Central memory CD4-positive, alpha-beta T cell (primary cell): ENCODE measurements at regions not wholly inside any gene's neighbourhood (a gene's known extent, or its start where the extent isn't known, plus 50 kb on each side); places are given as distances from the start of the nearest gene placed in this dataset.

Experiments
- DNase-seq: peaks from one replicate; pipeline ENCODE4 v3.0.0; 2022

DNA sequence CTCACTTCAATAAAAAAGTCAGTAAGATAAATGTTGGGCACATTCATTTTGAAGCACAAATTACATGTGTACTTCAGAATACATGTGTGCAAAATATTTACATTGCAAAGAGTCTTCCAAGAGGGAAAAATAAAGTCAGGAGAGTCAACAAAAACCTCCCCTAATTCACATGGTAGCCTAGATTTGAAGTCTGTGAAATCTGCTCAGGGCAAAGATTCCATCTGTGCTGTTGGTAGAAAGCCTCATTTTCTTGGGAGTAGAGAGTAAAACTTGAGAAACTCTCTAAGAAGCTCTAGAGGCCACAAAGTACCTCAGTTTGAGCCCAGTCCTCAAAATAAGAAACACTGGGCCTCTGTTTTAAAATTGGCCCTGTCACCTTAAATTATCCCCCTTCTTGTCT, 303.4 kb downstream of the RAB28 start:
- no peak for DNase-seq

DNA sequence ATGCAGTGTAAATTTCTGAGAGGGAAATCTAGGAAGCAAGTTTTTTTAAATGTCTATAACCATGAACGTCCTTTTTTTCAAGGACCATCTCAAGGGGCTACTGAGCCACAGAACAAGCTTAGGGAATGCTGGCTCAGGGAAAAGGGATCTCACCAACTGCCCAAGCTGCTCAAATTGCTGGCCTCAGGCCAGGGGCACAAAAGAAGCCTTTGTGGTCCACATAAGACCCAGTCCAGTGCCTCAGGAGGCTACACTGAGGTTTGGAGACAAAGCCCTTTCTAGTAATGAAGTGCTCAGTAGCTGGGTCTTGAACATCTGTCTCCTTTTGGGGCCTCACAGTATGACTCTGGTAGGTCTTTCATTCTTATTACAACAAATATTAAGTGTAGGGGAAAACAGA, 305.5 kb downstream of the RAB28 start:
- DNase-seq = no peak

DNA sequence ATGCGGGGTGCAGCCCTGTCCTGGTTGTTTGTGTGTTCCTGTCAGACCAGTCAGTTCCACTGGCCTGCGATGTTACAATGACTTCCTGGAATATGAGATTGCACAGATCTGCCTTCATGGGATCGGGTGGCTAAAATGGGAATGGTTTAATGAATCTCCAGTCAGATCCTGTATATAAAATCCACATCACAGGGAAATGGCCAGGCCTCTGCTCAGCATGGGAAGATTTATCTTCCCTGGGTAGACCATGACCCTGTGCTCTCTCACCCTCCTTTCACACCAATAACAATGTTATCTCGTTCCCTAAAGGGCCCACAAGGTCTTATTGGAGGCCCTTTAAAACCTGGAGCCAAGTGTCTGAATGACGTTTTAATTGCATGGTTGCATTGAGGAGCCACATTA, 307.4 kb downstream of the RAB28 start:
- no peak for DNase-seq

DNA sequence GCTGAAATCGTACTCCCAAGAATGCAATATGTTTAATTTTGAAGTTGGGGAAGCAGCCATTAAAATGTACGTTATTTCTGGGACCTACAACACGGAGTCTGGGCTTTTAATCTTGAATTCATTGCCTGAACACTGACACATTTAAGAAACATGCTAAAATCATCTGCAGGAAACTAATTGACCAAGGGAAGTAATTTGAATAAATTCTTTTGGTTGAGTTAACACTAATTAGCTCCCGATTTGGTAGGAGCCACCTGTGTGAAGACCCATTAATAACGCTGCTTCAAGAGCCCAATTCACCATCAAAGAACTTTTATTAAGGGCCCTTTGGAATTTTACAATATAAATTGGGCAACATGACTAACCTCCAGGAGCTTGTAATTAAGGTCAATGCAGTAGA, 309.2 kb downstream of the RAB28 start:
- DNase-seq = no peak

DNA sequence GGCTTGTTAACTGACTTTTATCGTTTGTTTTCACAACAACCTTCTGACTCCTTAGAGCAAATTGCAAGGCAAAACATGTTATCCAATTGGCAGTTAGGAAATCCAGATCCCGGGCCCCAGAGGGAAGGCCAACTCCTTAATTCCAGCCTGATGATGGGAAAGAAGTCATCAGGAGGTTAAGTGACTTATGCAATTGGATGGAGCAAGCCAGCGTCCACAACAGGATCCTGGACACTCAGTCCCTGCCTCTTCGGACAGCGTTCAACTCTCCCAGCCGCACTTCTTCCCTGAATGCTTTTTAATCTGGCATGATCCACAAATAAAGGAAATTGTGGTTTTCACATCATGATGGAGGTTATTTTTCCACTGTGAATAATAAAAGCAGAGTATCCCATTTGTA, 310.1 kb downstream of the RAB28 start:
- no peak for DNase-seq

DNA sequence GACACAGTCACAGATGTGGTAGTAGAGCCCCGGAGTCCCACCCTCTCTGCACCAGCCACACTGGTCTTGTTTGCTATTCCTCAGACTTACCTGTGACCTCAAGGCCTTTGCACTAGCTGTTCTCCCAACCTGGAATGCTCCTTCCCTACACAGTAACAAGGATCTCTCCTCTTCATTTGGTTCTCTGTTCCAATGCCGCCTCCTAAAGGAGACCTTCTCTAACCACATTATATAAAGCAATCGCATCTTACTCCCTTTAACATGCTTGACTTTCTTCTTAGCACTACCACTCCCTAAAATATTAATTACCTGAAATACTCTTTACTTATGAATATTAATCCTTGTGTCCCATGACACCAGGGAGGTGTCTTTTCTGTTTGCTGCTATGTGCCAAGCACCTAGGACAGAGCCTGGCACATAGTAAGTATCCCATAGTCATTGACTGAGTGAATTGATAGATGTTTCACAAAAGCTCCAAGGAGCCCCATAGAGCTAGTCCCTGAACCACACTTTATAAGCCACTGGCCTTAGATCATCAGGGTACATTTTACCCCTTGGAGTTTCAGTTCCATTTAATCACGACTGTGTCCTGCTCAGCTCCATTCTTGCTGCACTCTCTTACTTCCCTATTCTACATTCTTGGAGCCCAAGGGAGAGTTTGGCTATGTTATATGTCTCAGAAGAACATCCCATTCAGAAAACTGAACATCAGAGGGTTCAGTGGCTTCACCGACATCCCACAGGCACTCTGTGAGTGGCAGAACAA, 312.7 kb downstream of the RAB28 start:
- no peak for DNase-seq

DNA sequence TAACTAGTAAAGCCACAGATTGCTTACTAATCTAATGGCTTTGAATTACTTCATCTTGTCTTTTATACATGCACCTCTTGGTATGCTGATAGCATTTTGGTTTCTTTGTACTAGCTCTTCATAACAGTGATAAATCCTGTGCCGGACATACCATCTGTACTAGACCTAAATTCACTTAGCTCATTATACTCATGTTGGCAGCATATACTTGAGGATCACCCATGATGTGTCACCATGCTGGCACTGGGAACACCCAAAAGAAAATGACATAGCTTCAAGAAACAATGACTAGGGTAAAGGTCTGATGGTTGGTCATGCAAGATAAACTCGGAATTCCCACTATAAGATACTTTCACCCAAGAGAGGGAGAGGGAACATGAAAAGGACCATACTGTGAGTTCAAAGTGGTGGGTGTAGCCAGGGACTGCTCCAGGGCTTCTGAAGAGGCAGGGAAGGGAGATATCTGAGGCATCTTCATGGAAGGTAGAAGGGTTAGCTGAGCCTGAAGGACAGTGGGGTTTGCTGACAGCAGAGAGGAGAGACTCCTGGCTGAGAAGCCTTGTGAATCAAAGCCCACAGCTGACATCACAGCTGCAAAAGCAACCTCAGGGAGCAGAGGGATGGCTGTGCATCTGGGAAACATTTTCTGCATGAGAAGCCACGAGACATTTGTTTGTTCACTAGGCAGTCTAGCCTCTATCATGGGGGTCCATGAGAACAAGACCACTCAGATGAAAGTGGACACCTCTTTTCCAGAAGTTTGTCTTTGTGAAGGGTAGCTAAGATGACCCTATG, 314.2 kb downstream of the RAB28 start:
- no peak for DNase-seq

DNA sequence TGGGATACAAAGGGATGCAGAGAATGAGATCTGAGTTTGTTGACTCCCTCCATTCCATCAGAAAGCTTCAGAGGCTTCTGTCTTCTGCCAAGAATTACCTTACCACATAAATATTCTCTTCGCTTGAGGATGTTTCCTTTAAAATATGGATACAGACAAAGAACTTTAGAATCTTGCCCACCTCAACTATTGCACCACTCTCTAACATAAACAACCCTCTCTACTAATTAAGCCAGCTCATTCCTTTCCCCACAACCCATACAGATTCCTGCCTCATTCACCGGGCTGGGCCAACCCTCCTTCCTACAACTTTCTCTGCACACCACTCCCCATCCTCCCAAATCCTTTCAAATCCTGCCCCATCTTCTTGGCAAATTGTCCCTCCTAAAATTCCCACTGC, 315.8 kb downstream of the RAB28 start:
- no peak for DNase-seq

DNA sequence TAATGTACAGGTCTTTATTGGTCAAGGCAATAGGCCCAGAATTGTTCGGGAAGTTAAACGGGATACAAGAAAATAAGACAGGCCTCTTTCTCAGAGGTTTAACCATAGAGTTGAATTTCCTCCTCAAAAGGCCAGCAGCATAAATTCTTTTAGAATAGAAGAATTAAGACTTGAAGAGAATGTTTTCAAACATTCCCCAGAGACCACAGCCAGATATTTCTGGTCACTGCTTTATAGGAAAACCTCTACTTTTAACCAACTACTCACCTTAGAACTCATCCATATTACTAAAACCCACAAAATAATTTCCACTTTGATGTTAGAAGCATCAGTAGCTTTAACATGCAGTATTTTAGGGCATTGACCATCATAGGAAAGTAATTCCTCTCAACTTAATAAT, 317.9 kb downstream of the RAB28 start:
- no peak for DNase-seq

DNA sequence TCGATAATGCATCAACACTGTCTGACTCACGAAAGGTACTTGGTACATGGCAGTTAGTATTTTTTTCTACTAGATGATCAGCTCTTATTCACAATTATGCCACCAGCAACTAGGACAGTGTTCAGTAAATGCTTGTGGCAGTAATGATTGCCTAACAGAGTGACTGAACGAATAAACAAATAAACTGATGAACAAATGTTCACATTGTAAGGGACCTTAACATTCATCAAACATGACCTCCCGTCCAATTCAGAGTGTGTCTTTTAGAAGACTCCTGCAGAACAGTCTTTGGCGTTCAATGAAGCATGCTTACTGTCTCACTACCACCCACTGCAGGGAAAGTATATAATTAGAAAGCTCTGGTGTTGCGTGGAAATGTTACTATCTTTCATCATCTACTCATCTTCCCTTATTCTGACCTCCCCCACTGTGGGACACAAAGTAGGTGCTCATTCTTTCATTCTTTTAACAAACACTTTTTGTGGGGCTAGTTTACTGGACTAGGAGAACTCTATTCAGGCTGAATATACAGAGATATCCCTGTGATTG, 319.3 kb downstream of the RAB28 start:
- no peak for DNase-seq

DNA sequence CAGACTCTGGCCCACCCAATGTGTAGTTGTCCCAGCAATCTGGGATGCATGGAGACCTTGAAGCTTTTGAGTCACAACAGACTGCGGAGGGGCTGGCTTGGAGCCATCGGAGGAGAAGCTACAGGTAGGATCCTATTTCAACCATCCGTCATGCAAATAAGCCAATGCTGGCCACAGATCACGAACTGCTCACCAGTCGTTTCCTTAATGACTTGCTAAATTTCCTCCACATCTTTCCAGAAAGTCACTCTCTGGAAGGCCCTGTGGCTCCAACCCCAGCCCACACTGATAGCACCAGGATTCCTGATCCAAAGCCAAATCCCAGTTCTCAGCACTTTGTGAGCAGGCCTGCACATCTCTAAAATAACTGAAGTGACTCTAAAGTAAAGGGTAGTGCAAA, 321.3 kb downstream of the RAB28 start:
- DNase-seq = no peak

DNA sequence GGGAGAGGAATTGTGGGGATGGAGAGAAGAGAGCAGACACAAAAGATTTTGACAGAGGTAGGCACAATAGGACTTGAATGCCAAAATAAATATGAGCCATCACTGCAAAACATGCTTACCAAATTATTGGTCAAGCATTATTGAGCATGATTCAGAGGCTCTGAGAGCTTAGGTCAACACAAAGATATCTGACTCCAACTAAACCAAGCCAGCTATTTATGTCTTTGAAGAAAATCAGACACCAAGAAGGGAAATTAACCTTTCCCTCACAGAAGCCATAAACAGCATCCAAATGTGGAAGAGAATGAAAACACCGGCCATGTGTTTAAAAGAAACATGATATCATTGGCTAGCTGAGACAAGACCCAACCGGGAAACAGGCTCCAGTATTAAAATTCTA, 323.2 kb downstream of the RAB28 start:
- DNase-seq = no peak

DNA sequence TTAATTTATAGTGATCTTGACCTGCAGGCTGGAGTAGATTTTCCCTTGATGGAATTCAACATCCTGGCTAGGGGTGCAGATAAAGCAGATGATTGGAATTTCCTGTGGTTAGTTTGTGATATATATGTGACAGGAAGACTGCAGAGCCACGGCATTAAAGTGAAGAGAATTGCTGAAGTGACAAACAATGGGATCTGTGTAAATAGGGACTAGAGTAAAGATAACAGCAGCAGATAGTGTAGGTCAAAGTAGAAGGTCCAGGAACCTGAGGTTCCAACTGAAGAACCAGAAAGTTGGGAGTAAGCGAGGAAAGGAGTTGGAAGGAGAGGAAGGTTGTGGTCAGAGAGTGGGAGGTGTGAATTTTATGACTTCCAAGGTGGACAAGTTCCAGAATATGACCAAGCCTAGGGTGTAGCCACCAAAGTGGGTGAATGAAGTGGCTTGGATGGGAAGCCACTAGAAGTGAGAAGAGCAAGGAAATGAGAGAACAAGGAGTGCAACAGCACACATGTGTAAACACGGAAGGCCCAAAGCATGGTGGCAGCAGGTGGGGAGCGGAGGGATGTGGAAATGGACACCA, 325.0 kb downstream of the RAB28 start:
- no peak for DNase-seq

DNA sequence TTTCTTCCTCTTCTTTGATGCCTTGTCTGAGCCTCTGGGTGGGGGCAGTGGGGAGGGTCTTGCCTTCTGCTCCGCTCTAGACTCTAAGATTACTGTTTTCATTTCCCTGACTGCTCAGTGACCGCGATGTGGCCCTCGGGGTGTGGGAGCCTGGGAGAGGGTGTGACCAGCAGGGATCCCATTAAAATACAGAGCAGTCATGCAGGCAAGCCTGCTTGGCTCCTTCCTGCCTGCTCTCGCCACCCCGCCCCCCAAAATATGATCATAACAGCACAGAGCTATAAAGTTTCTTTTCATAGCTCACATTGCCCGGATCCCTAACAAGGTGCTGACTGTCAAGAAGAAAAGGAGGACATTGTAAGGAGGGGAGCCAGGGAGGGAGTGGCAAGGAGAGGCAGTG, 332.9 kb downstream of the RAB28 start:
- DNase-seq = no peak

DNA sequence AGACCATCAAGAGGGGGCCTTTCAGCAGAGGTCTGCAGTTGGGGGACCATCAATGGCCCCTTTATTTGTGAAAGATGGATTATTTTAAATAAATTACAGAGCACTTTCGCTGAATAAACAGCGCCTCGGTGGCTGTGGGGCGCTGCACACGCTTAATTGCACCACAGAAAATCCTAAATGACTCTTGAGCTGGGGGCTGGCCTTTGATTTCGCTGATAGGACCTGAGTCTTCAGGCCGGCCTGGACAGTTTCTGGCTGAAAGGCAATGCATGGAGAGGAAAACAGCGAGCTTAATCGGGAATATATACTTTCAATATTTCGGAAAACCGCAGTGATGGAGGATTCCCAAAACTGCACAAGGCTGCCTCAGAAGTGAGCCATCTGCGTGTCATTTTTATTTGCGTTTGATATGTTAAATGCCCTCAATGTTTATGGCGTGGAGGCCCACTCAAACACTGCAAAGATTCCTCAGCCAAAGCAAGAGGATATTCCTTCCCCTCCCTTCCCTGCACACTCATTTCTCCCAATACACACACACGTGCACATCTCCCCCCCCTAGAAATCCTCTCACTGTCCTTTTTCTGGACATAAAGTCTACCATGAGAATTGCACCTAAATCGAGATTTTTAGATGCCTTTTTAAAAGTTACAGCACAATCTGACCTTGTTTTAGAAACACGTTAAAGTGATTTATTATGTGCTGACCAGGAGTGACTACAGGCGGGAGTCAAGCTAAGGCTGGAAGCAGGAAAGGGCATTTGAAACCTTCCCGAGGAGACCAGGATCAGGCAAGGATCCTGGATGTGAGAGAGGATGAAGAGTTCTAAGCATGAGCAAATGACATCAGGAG, 340.7 kb downstream of the RAB28 start:
- DNase-seq = no peak

DNA sequence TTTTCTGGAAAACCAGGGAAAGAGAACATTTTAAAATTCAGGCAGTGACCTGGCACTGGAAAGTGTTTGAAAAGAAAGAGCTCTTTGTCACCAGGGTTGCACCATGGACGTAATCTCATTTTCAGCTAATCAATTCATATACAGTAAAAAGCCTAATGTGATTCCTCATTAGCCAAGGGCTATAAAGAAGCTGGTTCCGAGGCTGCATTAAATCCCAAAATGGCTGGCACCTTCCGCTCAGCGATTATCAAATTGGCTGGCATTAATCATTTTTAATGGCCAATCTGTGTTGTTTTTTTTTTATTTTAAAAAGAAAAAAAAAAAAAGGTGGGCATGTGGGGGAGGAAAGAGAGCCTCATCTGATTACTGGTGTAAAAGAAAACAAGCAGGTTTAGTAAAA, 341.4 kb downstream of the RAB28 start:
- no peak for DNase-seq

DNA sequence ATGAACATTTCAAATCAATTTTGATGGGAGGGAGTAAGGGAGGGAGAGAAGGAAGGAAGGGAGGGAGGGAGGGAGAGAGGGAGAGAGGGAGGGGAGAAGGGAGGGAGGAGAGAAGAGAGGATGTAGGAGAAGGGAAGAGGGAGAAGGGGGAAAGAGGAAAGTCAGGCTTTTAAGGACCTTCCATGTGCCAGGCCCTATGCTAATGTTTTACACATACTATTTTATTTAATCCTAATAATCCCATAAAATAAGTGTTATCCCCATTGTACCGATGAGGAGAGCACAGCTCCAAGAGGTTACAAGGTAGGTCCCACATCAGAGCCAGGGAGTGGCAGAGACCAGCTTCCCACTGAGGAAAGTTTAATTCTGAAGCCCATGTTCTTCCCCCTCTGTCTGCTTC, 341.9 kb downstream of the RAB28 start:
- no peak for DNase-seq

DNA sequence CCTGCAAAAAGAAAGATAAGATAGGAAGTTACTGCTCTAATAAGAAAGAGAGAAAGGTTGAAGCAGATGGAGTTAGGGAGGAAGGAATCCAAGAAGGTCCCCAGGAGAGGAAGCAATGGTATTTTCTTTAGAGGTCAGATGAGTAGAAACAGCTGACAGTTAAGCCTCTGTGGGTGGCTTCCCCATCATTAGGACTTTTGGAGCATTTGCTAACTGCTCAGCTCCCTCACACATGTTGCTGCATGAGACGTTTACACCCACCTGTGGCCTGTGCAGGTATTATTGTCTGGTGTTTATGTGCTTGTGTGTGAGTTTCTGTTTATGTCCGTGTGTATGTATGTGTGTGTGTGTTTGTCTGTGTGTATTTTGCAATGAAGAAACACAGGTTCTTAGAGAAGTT, 346.8 kb downstream of the RAB28 start:
- no peak for DNase-seq

DNA sequence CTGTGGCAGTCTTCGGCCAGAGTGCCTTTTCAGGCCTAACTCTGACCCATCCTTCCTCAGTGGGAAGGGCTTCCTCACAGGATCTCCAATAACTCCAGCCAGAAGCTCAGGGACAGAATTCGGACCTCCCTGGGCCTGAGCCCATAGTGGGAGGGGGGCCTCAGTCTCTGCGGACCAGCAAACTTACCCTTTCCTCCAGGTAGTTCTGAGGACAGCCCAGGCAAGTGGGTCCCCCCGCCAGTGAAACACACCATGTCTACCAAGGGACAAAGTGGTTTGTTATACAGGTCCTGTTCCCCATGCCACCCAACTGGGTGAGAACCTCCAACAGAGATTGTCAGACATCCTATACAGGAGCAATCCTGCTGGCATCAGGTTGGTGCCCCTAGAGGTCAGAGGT, 350.4 kb downstream of the RAB28 start:
- no peak for DNase-seq

DNA sequence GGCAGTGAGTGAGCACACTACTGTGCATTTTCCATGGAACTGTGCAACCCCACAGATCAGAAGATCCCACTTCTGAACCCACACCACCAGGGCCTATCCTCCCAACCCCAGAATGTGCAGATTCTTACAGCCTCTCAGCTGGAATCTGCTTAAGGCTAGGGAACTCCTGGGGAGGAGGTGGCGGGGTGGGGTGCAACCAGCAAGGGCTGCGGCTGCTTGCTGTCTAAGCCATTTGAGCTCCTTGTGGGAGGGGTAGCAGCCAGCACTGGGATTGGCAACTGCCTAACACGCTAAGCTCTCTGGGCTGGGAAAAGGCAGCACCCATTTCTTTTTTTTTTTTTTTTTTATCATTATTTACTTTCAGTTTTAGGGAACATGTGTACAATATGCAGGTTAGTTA, 353.3 kb downstream of the RAB28 start:
- no peak for DNase-seq

DNA sequence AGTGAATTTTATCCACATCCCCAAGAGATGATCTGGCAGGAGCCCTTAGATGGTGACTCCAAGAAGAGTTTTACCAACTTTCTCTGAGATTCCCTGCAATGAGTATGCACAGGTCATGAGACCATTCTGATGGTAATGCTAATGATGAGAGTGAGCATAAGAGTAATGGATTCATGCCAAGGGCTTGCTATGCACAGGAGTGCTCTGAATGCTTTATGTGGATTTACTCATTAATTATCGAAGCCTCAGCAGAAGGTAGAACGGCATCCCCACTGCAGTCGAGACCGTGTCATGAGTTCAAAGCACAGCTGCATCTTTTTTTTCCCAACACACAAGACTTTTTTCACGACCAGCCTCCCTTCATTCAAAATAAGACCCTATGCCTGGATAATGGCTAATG, 355.0 kb downstream of the RAB28 start:
- no peak for DNase-seq

DNA sequence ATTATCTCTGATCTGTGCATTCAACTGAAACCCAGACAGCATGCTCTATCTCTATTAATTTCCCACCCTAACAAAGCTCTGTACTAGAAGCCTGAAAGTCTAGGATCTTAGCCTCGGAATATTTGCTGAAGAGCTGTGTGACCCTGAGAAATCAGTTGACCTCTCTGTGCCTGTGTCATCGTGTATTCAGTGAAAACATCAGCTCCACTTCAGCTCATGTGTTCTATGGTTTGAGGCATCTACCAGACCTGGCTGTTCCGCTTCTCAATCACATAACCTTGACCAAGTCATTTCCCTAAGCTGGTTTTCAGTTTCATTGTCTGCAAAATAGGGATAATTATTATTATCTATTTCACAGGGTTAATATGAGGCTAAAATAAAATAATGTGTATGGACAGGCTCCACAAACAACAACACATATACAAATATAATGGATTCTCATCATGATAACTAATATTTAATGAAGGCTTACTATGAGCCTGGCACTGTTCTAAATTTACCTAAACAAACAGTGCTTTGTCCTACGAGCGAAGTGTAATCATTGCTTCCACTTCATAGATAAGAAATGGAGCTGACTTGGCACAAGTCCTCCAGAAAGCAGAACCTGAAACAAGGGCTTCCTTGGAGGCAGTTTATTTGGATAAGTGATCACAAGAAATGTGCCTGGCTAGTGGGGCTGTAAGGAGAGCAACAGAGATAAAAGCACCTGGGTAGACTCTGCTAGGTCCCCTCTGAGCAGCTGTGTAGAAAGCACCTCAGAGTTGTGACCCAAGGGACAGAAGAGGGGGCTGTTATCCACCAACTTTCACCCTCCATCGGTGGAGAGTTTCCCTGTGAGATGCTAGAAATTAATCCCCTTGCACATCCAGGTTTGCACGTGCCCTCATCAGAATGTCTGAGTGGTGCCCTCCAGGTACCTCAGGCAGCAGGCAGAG, 356.9 kb downstream of the RAB28 start:
- DNase-seq = no peak
